C4-2B (cell line): ENCODE measurements at regions not wholly inside any gene's neighbourhood (a gene's known extent, or its start where the extent isn't known, plus 50 kb on each side); places are given as distances from the start of the nearest gene placed in this dataset.

Experiments
- CTCF ChIP-seq: fragments of 450-650 bp; conservative IDR thresholded peaks from 2 replicates; pipeline ENCODE4 v1.5.1; 2017; ENCODE audit warnings: mild to moderate bottlenecking
- ZFX ChIP-seq: fragments of 450-650 bp; IDR thresholded peaks from 2 replicates; pipeline ENCODE4 v1.6.1; 2017

- TF ChIP-seq ZFX = no peak
- no peak for TF ChIP-seq CTCF
These were observed 157.8 kb upstream of the LRRC7 start for GRCh38 chr1:69409731-69410456.
